ENCODE measurements at regions not wholly inside any gene's neighbourhood (a gene's known extent, or its start where the extent isn't known, plus 50 kb on each side); places are given as distances from the start of the nearest gene placed in this dataset.

- intact Hi-C loops (cut with micrococcal nuclease) (no loop called here), dilution Hi-C loops (cut with MboI; ENCODE audit: extremely low pct_ligation_motif_present, low sequenced_read_pairs) (no loop called here)
- H3K79me2 ChIP-seq (ENCODE audit: control insufficient read depth, insufficient read depth, low read length): no peaks in the 10 kb centered on the region
- ChIA-PET CTCF (interaction anchor here (1.5 kb wide), 1 partner anchor 16 kb away, joined by 3 read pairs; no protein-coding TSS in a partner anchor), POLR2A (no interaction called here)
- no peaks in the 10 kb centered on the region for H3K36me3 ChIP-seq (ENCODE audit: control insufficient read depth in 2 of 2, extremely low read depth in 1 of 2, insufficient read depth in 2 of 2, low read length in 2 of 2)
- TF ChIP-seq POLR2A (IDR thresholded peaks at IDR 0.05; ENCODE audit: low read depth, low read length): no peak
- no peak for TF ChIP-seq CTCF (IDR thresholded peaks at IDR 0.05; ENCODE audit: extremely low read depth in 1 of 2, insufficient read depth in 1 of 2, low read depth in 1 of 2, low read length in 2 of 2)
- peak; percentile 65 for TF ChIP-seq GATA2 (IDR thresholded peaks at IDR 0.05; ENCODE audit: insufficient read depth, insufficient read length, low read depth, low read length)
- no peak for TF ChIP-seq JUN (IDR thresholded peaks at IDR 0.05; ENCODE audit: borderline replicate concordance, insufficient read depth, insufficient read length, low read depth)
- no peak for TF ChIP-seq MYC (IDR thresholded peaks at IDR 0.05; ENCODE audit: low read depth, low read length)
- TF ChIP-seq EZH2 (IDR thresholded peaks at IDR 0.05; ENCODE audit: borderline replicate concordance, low read depth, low read length, severe bottlenecking): no peak
- no peak for TF ChIP-seq FOS (IDR thresholded peaks at IDR 0.05; ENCODE audit: borderline replicate concordance, insufficient read depth, low read length)
- no peak for TF ChIP-seq MAX (IDR thresholded peaks at IDR 0.05; ENCODE audit: insufficient read depth, insufficient read length)
- H3K4me3 ChIP-seq (replicated peaks in 1 of 3; ENCODE audit: insufficient read depth in 1 of 3, low read depth in 1 of 3, low read length in 3 of 3): no peak overlapping the region
- H2AFZ ChIP-seq (ENCODE audit: low read depth, low read length): no peak overlapping the region
- H3K4me1 ChIP-seq (ENCODE audit: control insufficient read depth, extremely low read depth, insufficient read depth, low read length): peaks cover 6% of the 10 kb centered on the region
- no peaks in the 10 kb centered on the region for H3K9me3 ChIP-seq (replicated peaks; ENCODE audit: control insufficient read depth, insufficient read depth, low read length)
- no peak for FAIRE-seq
- no peak overlapping the region for H3K9ac ChIP-seq (replicated peaks; ENCODE audit: extremely low read depth, insufficient read depth, low read length)
- no peaks in the 10 kb centered on the region for H3K9me1 ChIP-seq (replicated peaks; ENCODE audit: control insufficient read depth, extremely low read depth, insufficient read depth, low read length)
- H4K20me1 ChIP-seq (replicated peaks; ENCODE audit: control insufficient read depth, extremely low read depth, insufficient read depth, low read length): no peaks in the 10 kb centered on the region
- BruUV-seq (replicated peaks): no TSS peak
- H3K4me2 ChIP-seq (ENCODE audit: insufficient read depth, low read length): no peak overlapping the region
- H3K27me3 ChIP-seq (ENCODE audit: control insufficient read depth in 2 of 2, insufficient read depth in 2 of 2, low read length in 2 of 2): no peaks in the 10 kb centered on the region
- DNase-seq (ENCODE audit: low read depth, low spot score): no peak
- H3K27ac ChIP-seq (ENCODE audit: insufficient read depth, low read depth, low read length): no peak overlapping the region
Measured at GRCh38 chr1:193676996-193677549, 490.7 kb upstream of the B3GALT2 start.
